ENCODE measurements at regions not wholly inside any gene's neighbourhood (a gene's known extent, or its start where the extent isn't known, plus 50 kb on each side); places are given as distances from the start of the nearest gene placed in this dataset.
"Not testable (repeated sequence)": the region's sequence is repeated elsewhere in the genome, so short reads cannot be mapped to it uniquely, and the experiment has no call there.

DNA sequence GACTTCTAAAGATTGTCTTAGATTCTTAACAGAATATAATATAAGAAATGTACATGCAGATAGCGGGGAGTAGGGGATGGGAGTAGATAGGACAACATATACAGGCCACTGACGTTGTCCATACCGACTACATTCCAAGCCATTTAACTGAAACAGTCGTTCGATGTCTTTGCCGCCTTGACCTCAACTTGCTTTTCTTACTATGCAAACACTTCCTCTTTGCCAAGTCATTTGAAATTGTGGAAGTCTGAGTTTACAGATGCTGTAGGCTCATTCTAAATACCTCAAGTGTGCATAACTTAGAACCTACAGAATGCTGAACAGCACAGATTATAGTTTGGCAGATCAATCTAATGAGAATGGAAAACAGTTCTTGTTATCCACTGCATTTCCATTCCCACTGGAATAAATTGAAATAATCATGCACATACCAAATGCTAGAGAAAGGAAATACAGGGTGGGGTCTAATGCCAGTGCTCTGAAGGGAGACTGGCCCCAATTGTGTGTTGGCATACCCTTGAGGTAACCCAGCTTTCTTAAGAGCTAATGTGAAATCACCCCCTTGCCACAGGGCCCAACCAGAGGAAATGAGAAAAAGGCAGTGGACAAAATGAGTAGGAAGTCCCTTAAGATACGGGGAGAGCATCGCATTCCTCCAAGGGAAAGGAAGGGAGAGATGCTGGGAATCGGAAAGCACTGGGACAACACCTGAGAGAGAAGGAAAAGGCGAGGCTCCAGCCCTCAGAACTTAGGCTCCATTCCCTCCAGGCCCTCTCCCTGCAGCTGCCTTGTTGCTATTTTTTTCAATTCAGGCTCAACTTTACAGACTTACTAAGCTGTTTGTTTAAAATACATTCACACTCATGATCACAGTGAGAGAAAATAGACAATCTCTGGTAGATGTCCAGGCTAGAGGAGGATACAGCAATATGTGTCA, 380.9 kb upstream of the TMTC1 start:
- Histone ChIP-seq H3K4me1 (no peaks in the 10 kb centered on the region), H3K27ac (no peak overlapping the region), H3K27me3 (peaks cover 0 to 10% (median 0%) of the 10 kb centered on the region in 3 donors), H3K9me3 (no peaks in the 10 kb centered on the region), H3K4me3 (no peak overlapping the region), H3K36me3 (no peaks in the 10 kb centered on the region)
- intact Hi-C loops (cut with DNase I; ENCODE audit: low total_unique reads): no loop called here
- ATAC-seq (no peak), DNase-seq (no peak)
- in situ Hi-C loops (cut with MboI; ENCODE audit: low sequenced_read_pairs in 4 of 4): no loop called here
- TF ChIP-seq POLR2A (IDR thresholded peaks at IDR 0.05): no peak
- TF ChIP-seq, protein P1, sequence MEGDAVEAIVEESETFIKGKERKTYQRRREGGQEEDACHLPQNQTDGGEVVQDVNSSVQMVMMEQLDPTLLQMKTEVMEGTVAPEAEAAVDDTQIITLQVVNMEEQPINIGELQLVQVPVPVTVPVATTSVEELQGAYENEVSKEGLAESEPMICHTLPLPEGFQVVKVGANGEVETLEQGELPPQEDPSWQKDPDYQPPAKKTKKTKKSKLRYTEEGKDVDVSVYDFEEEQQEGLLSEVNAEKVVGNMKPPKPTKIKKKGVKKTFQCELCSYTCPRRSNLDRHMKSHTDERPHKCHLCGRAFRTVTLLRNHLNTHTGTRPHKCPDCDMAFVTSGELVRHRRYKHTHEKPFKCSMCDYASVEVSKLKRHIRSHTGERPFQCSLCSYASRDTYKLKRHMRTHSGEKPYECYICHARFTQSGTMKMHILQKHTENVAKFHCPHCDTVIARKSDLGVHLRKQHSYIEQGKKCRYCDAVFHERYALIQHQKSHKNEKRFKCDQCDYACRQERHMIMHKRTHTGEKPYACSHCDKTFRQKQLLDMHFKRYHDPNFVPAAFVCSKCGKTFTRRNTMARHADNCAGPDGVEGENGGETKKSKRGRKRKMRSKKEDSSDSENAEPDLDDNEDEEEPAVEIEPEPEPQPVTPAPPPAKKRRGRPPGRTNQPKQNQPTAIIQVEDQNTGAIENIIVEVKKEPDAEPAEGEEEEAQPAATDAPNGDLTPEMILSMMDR (IDR thresholded peaks at IDR 0.05 in 4 of 5, conservative IDR thresholded peaks at IDR 0.05 in 1 of 5): no peak

DNA sequence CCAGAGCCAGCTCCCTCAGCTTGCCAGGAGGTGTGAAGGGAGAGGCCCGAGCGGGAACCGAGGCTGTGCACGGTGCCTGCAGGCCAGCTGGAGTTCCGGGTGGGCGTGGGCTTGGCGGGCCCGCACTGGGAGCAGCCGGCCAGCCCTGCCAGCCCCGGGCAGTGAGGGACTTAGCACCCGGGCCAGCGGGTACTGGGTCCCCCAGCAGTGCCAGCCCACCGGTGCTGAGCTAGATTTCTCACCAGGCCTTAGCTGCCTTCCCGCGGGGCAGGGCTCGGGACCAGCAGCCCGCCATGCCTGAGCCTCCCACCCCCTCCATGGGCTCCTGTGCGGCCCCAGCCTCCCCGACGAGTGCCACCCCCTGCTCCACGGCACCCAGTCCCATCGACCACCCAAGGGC, 373.1 kb upstream of the TMTC1 start:
- ATAC-seq; H3K27me3 ChIP-seq; in situ Hi-C loops (cut with MboI; ENCODE audit: low sequenced_read_pairs in 4 of 4); DNase-seq; H3K36me3 ChIP-seq; H3K4me1 ChIP-seq; H3K9me3 ChIP-seq; intact Hi-C loops (cut with DNase I; ENCODE audit: low total_unique reads); H3K27ac ChIP-seq; H3K4me3 ChIP-seq: not testable (repeated sequence)

DNA sequence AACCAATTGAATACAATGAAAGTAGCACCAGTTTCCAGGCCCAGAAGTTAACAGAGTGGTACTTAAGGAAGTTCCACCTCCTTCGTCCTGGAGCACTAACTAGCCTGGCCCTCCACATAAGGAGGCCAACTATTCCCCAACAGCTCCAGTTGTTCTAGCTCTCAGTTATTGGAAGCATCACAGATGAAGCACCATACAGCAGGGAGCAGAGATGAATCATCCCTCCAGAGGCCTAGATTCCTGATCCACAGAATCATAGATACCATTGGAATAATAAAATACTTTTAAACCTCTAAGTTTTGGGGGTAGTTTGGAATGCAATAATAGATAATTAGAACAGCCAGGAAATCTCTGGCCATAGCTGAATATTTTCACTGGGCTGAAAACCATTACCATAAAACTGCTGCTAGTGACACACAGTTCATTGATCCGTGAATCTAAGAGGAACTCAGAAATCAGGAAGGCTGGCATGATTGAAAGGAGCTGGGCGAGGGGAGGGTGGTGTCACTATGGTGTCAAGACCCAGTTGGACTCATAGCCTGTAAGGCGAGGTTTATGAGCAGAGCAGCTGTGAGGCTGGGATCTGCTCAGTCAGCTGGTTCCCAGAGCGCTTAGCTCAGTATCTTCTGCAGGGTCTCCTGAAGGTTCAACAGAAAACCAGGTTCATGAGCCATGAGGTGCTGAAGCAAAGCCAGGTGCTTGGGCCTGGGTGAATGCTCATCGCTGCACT, 371.4 kb upstream of the TMTC1 start:
- DNase-seq (no peak), ATAC-seq (no peak)
- Histone ChIP-seq H3K36me3 (no peaks in the 10 kb centered on the region), H3K27ac (no peak overlapping the region), H3K4me3 (no peak overlapping the region), H3K9me3 (no peaks in the 10 kb centered on the region), H3K4me1 (no peaks in the 10 kb centered on the region), H3K27me3 (no peaks in the 10 kb centered on the region)
- in situ Hi-C loops (cut with MboI; ENCODE audit: low sequenced_read_pairs in 4 of 4) (no loop called here), intact Hi-C loops (cut with DNase I; ENCODE audit: low total_unique reads) (no loop called here)
- TF ChIP-seq POLR2A (IDR thresholded peaks at IDR 0.05): no peak
- TF ChIP-seq, protein P1 (IDR thresholded peaks at IDR 0.05 in 4 of 5, conservative IDR thresholded peaks at IDR 0.05 in 1 of 5): no peak

DNA sequence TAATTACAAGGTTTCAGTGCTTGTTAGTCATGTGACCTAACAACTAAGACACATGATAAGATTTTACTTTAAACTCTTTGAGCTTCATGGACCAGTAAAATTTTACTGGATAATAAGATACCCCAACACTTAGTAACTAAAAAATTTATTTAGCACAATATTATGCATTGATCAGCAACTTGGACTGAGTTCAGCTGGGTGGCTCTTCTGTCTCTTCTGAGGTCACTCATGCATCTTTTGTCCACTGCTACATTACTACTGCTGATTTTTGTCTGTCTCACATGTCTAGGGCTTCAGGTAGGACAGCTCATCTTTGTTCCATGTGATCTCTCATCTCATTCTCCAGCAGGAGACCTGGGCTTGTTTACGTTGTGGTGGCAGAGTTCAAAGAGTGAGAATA, 370.2 kb upstream of the TMTC1 start:
- DNase-seq (no peak), ATAC-seq (no peak)
- Histone ChIP-seq H3K9me3 (no peaks in the 10 kb centered on the region), H3K27ac (no peak overlapping the region), H3K27me3 (no peaks in the 10 kb centered on the region), H3K36me3 (no peaks in the 10 kb centered on the region), H3K4me3 (no peak overlapping the region), H3K4me1 (no peaks in the 10 kb centered on the region)
- intact Hi-C loops (cut with DNase I; ENCODE audit: low total_unique reads): no loop called here
- in situ Hi-C loops (cut with MboI; ENCODE audit: low sequenced_read_pairs in 4 of 4): no loop called here
- TF ChIP-seq, protein P1 (IDR thresholded peaks at IDR 0.05 in 4 of 5, conservative IDR thresholded peaks at IDR 0.05 in 1 of 5): no peak
- TF ChIP-seq POLR2A (IDR thresholded peaks at IDR 0.05): no peak

DNA sequence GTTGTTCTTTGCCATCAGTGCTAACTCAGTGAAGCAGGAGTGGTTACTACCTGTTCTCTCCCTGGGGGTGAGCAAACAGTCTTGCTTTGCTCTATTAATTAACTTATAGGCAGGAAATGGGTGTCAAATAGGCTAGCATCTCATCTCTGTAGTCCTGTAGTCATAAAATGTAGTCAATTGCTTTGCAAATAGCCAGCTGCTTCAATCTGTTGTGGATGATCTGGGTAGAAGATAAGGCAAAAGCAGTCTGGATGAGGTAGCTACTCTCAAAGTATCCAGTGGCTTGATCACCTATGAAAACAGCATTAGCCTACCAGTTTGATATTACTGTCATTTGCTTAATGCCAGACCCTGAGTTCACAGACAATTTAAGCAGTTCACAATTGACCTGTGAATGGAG, 369.0 kb upstream of the TMTC1 start:
- Histone ChIP-seq H3K27ac (no peak overlapping the region), H3K36me3 (no peaks in the 10 kb centered on the region), H3K4me3 (no peak overlapping the region), H3K9me3 (no peaks in the 10 kb centered on the region), H3K27me3 (no peaks in the 10 kb centered on the region), H3K4me1 (no peaks in the 10 kb centered on the region)
- intact Hi-C loops (cut with DNase I; ENCODE audit: low total_unique reads) (no loop called here), in situ Hi-C loops (cut with MboI; ENCODE audit: low sequenced_read_pairs in 4 of 4) (no loop called here)
- ATAC-seq: no peak
- DNase-seq: no peak
- TF ChIP-seq POLR2A (IDR thresholded peaks at IDR 0.05): no peak
- TF ChIP-seq, protein P1 (IDR thresholded peaks at IDR 0.05 in 4 of 5, conservative IDR thresholded peaks at IDR 0.05 in 1 of 5): no peak
